A673 (cell line): ENCODE measurements at regions not wholly inside any gene's neighbourhood (a gene's known extent, or its start where the extent isn't known, plus 50 kb on each side); places are given as distances from the start of the nearest gene placed in this dataset.
"Not testable (repeated sequence)": the region's sequence is repeated elsewhere in the genome, so short reads cannot be mapped to it uniquely, and the experiment has no call there.

ENCODE experiments used
- BruUV-seq: library from RNA; stranded (reverse); fragments of 400-500 nt; replicated peaks from 2 replicates; lab custom pipeline; 2021; lab: Mats Ljungman, UMichigan
- CTCF ChIA-PET: fragments of 300-600 bp; sonication (Branson Sonifier 250); formaldehyde crosslinking; loops from one replicate; lab custom pipeline; 2022; ENCODE audit warnings: antibody characterized with exemption; lab: Charles Lee
- POLR2A ChIA-PET: fragments of 300-600 bp; sonication (Branson Sonifier 250); formaldehyde crosslinking; loops from one replicate; lab custom pipeline; 2022; ENCODE audit warnings: antibody characterized with exemption; ENCODE audit not compliant: low non-redundant PET; lab: Charles Lee
- DNase-seq: peaks from one replicate; pipeline ENCODE4 v3.0.0-alpha.2; 2015; ENCODE audit warnings: low spot score
- H3K27ac ChIP-seq: fragments of 200-600 bp; sonication (generic); 2 replicates; pipeline ENCODE4 v1.5.1; 2016; ENCODE audit warnings: mixed run types, low read depth, mild to moderate bottlenecking, mixed read lengths, antibody characterized with exemption, low read length; ENCODE audit not compliant: poor library complexity, severe bottlenecking
- H3K27me3 ChIP-seq: fragments of 200-600 bp; sonication (generic); replicated peaks from 2 replicates; pipeline ENCODE4 v1.6.1; 2017; ENCODE audit warnings: mixed run types, low read depth, mild to moderate bottlenecking, mixed read lengths, antibody characterized with exemption, low read length; ENCODE audit not compliant: insufficient read depth, poor library complexity
- H3K36me3 ChIP-seq: fragments of 200-600 bp; sonication (generic); 2 replicates; pipeline ENCODE4 v1.6.1; 2016; ENCODE audit warnings: mixed run types, mild to moderate bottlenecking, mixed read lengths, antibody characterized with exemption, low read length; ENCODE audit not compliant: insufficient read depth, poor library complexity, severe bottlenecking
- H3K4me1 ChIP-seq: fragments of 200-600 bp; sonication (generic); 2 replicates; pipeline ENCODE4 v1.6.1; 2017; ENCODE audit warnings: mixed run types, mild to moderate bottlenecking, mixed read lengths, antibody characterized with exemption, low read length; ENCODE audit not compliant: insufficient read depth, poor library complexity, severe bottlenecking
- H3K4me3 ChIP-seq: fragments of 200-600 bp; sonication (generic); 2 replicates; pipeline ENCODE4 v1.5.1; 2016; ENCODE audit warnings: low read depth, mixed run types, mild to moderate bottlenecking, mixed read lengths, low read length; ENCODE audit not compliant: poor library complexity, severe bottlenecking
- H3K9me3 ChIP-seq: fragments of 200-600 bp; sonication (generic); 2 replicates; pipeline ENCODE4 v1.6.1; 2016; ENCODE audit warnings: mixed run types, low read depth, mild to moderate bottlenecking, mixed read lengths, antibody characterized with exemption, low read length; ENCODE audit not compliant: poor library complexity, severe bottlenecking
- EZH2 ChIP-seq: fragments of 200-600 bp; sonication (generic); IDR thresholded peaks from 2 replicates; pipeline ENCODE4 v1.6.1; 2017; ENCODE audit warnings: borderline replicate concordance, low read depth, mild to moderate bottlenecking, mixed read lengths, antibody characterized with exemption, low read length; ENCODE audit not compliant: poor library complexity, severe bottlenecking
- intact Hi-C: fragments of 100-400 bp; cut with micrococcal nuclease; formaldehyde crosslinking; loops from one replicate; pipeline ENCODE4 v1.10.0; 2022; ENCODE audit not compliant: unreplicated experiment
- TF ChIP-seq, protein P1 (sequence below): fragments of 300-800, 200-600 bp; sonication (generic); conservative IDR thresholded peaks from 2 replicates; pipeline ENCODE4 v1.5.1; 2017; ENCODE audit warnings: low read depth, mild to moderate bottlenecking, antibody characterized with exemption, low read length, moderate library complexity, mixed read lengths

DNA sequence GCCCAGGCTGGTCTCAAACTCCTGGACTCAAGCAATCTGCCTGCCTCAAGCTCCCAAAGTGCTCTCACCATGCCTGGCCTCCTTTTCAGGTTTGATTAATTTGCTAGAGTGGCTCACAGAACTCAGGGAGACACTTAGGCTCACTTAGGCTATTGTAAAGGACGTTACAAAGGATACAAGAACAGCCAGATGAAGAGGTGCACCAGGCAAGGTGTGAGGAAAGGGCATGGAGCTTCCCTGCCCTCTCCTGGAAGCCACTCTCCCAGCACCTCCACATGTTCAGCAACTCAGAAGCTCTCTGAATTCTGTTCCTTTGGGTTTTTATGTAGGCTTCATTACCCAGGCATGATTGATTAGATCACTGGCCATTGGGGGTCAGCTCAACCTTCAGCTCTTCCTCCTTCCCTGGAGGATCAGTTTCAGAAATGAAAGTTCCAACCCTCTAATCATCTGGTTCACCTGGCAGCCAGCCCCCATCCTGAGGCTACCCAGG is 78.7 kb upstream of the RGPD5 start:
- Histone ChIP-seq H3K4me3 (no peak overlapping the region), H3K4me1 (no peaks in the 10 kb centered on the region), H3K27ac (no peak overlapping the region), H3K27me3 (no peaks in the 10 kb centered on the region), H3K9me3 (no peaks in the 10 kb centered on the region), H3K36me3 (no peaks in the 10 kb centered on the region)
- DNase-seq, result no peak
- intact Hi-C loops, result no loop called here
- TF ChIP-seq EZH2, result no peak
- TF ChIP-seq, protein P1, sequence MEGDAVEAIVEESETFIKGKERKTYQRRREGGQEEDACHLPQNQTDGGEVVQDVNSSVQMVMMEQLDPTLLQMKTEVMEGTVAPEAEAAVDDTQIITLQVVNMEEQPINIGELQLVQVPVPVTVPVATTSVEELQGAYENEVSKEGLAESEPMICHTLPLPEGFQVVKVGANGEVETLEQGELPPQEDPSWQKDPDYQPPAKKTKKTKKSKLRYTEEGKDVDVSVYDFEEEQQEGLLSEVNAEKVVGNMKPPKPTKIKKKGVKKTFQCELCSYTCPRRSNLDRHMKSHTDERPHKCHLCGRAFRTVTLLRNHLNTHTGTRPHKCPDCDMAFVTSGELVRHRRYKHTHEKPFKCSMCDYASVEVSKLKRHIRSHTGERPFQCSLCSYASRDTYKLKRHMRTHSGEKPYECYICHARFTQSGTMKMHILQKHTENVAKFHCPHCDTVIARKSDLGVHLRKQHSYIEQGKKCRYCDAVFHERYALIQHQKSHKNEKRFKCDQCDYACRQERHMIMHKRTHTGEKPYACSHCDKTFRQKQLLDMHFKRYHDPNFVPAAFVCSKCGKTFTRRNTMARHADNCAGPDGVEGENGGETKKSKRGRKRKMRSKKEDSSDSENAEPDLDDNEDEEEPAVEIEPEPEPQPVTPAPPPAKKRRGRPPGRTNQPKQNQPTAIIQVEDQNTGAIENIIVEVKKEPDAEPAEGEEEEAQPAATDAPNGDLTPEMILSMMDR, result peak; percentile 35; the same call in 1 of the 2 replicates
- no TSS peak for BruUV-seq
- POLR2A ChIA-PET, result no interaction called here
- CTCF ChIA-PET, result interaction anchor here (0.9 kb wide), 1 partner anchor 169 kb away, joined by 3 read pairs; no protein-coding TSS in a partner anchor

DNA sequence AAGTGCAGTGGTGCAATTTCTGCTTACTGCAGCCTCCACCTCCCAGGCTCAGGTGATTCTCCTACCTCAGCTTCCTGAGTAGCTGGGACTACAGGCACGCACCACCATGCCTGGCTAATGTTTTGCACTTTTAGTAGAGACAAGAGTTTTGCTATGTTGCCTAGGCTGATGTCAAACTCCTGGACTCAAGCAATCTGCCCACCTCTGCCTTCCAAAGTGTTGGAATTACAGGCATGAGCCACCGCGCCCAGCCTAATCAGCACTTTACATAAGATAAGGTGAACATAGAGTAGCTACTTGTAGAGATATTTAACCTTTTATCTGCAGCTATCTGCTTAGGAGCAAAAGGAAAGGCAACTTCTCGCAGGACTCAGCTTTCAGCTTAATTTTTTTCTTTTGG is 77.5 kb upstream of the RGPD5 start:
- H3K4me3 ChIP-seq, intact Hi-C loops, H3K27ac ChIP-seq, BruUV-seq, H3K36me3 ChIP-seq, H3K4me1 ChIP-seq, DNase-seq, H3K9me3 ChIP-seq, H3K27me3 ChIP-seq, CTCF ChIA-PET, POLR2A ChIA-PET: not testable (repeated sequence)

DNA sequence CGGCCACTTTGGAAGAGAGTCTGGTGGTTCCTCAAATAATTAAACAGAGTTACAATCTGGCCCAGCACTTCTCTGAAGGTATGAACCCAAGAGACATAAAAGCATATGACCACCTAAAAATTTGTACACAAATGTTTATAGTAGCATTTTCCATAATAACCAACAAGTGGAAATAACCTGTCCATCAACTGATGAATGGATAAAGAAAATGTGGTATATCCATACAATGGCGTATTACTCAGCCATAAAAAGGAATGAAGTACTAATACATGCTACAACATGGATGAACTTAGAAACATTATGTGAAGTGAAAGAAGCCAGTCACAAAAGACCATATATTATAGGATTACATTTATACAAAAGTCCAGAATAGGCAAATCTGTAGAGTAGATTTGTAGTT is 76.0 kb upstream of the RGPD5 start:
- POLR2A ChIA-PET, result no interaction called here
- Histone ChIP-seq H3K4me1 (no peaks in the 10 kb centered on the region), H3K27me3 (no peaks in the 10 kb centered on the region), H3K4me3 (no peak overlapping the region), H3K36me3 (no peaks in the 10 kb centered on the region), H3K9me3 (no peaks in the 10 kb centered on the region), H3K27ac (no peak overlapping the region)
- intact Hi-C loops, result no loop called here
- TF ChIP-seq, protein P1, result no peak
- no peak for TF ChIP-seq EZH2
- DNase-seq, result no peak
- CTCF ChIA-PET, result no interaction called here
- BruUV-seq, result no TSS peak

DNA sequence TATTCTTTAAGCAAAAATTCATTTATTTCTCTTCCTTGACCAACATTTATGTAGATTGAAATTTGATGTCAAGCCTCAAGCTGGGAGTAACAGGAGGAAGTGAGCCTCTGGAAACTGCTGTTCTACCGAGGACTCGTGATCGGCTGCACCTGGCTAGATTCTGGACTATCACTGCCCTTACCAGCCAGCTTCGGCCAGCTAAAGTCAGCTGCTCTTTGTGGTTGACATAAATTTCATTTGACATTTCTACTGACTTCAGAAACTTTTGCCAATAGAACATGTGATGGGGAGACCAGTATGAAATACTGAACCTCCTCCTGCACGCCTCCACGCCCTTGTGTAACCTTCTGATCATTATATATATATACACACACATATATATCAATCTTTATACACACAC is 74.2 kb upstream of the RGPD5 start:
- H3K9me3 ChIP-seq, result no peaks in the 10 kb centered on the region
- no TSS peak for BruUV-seq
- ChIA-PET CTCF (no interaction called here), POLR2A (no interaction called here)
- H3K27ac ChIP-seq, result no peak overlapping the region
- intact Hi-C loops, result no loop called here
- no peaks in the 10 kb centered on the region for H3K4me1 ChIP-seq
- H3K4me3 ChIP-seq, result no peak overlapping the region
- no peaks in the 10 kb centered on the region for H3K27me3 ChIP-seq
- H3K36me3 ChIP-seq, result no peaks in the 10 kb centered on the region
- no peak for DNase-seq
- no peak for TF ChIP-seq EZH2
- TF ChIP-seq, protein P1, result no peak
